ENCODE measurements at regions not wholly inside any gene's neighbourhood (a gene's known extent, or its start where the extent isn't known, plus 50 kb on each side); places are given as distances from the start of the nearest gene placed in this dataset.

DNA sequence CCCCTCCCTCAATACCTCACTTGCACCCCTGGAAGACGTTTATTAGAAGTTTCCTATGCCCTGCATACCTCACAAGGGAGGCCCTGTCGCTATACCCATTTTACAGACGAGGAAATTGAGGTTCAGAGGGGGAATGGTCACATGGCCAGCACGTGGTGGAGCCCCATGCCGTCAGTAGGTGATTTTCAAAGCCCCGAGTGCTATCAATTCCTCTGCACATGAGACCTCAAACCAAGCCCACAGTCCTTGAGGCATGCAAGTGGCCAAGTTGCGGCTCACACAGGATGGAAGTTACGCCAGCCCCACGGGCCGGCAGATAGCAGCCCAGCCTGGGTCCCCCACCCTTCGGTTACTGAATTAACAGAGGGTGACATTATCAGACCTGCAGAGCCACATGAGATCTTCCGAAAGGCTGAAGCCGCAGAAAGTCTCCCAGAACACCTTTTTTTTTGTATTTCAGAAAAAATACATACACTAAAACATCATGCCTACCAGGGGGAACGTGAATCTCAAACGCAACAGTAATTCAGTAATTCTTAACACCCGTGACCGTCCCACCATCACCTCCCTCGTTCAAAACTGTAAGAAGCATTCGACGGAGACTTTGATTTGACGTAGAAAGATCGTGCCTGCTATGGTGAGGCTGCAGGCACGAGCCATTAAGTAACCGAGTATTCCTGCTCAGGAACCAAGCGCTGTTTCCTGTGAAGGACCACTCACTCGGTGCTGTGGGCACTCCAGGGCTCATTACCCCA, 129.0 kb downstream of the RFLNA start:
- no peak for DNase-seq

- DNase-seq: peak; percentile 80
Measured at GRCh38 chr12:124422570-124423523, 128.0 kb downstream of the RFLNA start.

GRCh38 chr12:124422142-124422569, 127.3 kb downstream of the RFLNA start:
- DNase-seq: peak; percentile 85

- no peak for DNase-seq
Measured at GRCh38 chr12:124420996-124421674, 126.2 kb downstream of the RFLNA start.

- DNase-seq: no peak
Measured at GRCh38 chr12:124420041-124420995, 125.4 kb downstream of the RFLNA start.

DNA sequence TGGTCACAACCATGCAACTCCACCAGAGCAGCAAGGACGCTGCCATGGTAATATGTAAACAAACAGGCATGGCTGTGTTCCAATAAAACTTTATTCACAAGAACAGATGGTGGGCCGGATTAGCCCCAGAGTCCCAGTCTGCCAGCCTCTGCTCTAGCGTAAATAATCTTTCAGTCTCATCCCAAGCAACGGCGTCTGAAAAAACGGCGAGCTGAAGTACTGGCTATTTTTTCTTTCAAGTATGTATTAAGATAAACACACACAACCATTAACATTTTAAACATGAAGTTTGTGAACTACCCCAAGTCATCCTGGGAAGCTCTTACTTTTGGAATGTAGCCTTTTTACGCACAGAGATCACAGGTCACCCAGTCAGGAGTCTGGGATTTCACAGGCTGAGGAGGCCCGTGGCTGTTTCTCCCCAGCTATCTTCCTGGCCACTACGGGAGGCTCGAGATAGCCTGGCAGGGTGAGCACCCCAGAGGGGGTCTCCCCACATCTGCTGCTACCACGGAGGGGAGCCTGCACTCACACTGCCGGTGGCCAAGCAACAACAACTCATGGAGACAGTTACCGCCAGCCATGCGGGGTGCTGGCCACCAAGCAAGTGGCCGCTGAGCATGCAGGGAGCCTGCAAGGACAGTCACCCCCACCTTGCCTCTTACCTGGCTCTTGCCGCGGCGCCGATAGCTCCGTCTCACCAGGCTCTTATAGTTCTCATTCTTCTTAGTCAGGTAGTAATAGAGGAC, 124.6 kb downstream of the RFLNA start:
- no peak for DNase-seq

DNA sequence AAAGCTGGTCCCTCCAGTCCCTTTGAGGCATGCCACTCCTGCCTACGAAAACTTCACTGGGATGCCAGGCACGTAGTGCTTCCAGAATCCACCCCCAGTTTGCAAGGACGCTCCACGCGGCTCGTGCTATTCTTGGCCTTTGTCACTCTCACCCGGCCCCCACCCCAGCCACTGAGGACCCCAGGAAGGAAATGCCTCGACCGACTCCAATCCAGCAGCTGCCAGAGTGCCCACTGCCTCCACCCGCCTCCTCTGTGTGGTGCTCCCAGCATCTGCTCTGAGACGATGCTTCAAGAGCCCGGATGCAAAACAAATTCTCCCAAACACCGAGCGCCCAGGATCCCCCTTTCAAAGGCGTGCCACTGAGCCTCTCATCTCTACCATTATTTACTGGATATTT, 123.9 kb downstream of the RFLNA start:
- DNase-seq: no peak

GRCh38 chr12:124418156-124418555, 123.3 kb downstream of the RFLNA start:
- no peak for DNase-seq

- DNase-seq: no peak
Measured at GRCh38 chr12:124416516-124417395, 121.9 kb downstream of the RFLNA start.

DNA sequence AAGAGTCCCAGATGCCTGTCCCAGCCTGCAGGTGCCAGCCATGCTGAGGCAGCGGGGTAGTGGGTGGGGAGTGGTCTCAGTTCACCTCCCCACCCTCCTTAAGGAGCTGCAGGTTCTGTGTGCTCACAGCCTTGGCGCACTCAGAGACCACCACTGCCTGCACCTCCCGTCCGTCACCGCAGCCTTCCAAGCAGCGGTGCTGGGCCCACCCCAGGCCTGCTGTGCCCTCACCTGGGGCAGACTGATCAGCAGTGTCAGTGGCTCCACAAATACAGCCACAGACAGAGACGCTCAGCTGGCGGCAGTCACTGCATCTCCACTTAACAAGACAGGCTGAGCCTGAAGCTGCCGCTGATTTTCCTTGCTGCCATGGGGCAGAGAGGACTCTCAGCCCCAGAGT, 120.2 kb downstream of the RFLNA start:
- no peak for DNase-seq

GRCh38 chr12:124413915-124414314, 119.0 kb downstream of the RFLNA start:
- no peak for DNase-seq

- DNase-seq: no peak
Measured at GRCh38 chr12:124413401-124413800, 118.5 kb downstream of the RFLNA start.

DNA sequence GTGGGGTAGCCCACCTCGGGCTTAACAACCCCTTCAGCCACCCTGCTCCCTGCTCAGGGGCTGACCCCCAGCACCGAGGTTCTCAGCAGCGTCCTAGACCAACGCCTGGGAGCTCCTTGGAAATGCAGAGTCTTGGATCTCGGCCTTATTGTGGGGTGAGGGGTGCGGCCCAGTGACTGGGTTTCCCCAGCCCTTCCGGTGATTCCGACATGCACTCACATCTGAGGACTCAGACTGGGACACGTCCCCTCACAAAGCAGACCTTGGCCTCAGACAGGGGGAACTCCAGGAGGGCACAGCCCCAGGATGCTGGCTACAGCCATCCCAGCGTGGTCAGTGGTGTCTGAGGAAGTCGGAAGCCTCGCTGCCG, 117.7 kb downstream of the RFLNA start:
- no peak for DNase-seq

GRCh38 chr12:124411953-124412645, 117.2 kb downstream of the RFLNA start:
- DNase-seq: no peak

GRCh38 chr12:124411281-124411878, 116.5 kb downstream of the RFLNA start:
- DNase-seq: no peak

DNA sequence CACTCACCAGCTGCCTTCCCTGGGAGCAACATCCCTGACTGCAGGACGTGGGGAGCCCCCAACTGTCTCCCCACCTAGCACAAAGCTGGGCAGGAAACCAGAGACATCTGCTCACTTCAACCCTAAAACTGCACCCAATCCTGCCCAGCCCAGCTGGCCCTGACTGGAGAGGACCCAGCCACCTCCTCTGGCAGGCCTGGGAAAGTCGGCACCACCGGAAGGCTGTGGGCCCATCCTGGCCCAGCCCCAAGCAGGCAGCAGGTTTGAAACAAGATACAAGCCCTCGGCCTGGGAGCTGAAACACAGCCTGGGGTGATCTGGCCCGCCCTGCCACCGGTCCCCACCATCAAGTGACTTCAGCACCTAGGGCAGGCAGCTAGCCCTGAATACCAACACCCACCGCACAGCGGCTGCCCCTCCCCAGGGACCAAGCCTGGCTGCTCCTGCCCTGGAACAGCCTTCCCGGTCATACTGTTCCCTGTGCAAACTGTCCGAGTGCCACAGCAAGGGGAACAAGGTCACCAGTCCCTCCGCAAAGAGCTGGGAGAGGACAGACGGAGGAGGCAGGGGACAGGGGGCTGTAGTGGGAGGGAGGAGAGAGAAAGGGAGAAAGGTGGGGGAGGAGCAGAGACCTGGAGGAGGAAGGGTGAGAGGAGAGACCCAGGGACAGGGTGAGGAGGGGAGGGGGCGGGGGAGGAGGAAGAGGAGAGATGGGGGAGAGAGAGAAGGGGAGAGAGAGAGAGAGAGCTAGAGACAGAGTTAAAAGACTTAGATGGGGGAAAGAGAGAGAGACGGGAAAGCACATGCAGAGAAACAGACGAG, 115.7 kb downstream of the RFLNA start:
- no peak for DNase-seq

- DNase-seq: no peak
Measured at GRCh38 chr12:124408822-124409517, 114.1 kb downstream of the RFLNA start.

GRCh38 chr12:124407074-124407473, 112.2 kb downstream of the RFLNA start:
- DNase-seq: no peak
